Stimulated activated naive B cell treated with anti-CD40 and anti-IgM and Interleukin-4, amounts not matched to agents 10 μg/mL and 1 μg/mL and 100 μg/mL, for 72 hours (primary cell): ENCODE measurements at regions not wholly inside any gene's neighbourhood (a gene's known extent, or its start where the extent isn't known, plus 50 kb on each side); places are given as distances from the start of the nearest gene placed in this dataset.

Experiments
- ATAC-seq, 2 donors: fragments of 150-1000 bp; cut with Tn5 transposase; replicated peaks; 2 replicates each; pipeline ENCODE4 v1.10.0; 2021; ENCODE audit warnings: moderate library complexity in 1 of 2
- DNase-seq: peaks from one replicate; pipeline ENCODE4 v3.0.0; 2021
- H3K27ac Mint-ChIP-seq: one replicate; pipeline ENCODE4 v1.8.0; 2022; ENCODE audit warnings: mild to moderate bottlenecking, mixed read lengths
- H3K27me3 Mint-ChIP-seq, 2 donors: one replicate each; pipeline ENCODE4 v1.8.0; 2022; ENCODE audit warnings: mixed read lengths in 2 of 2
- H3K36me3 Mint-ChIP-seq, 2 donors: one replicate each; pipeline ENCODE4 v1.8.0; 2022; ENCODE audit warnings: mixed read lengths in 2 of 2, mild to moderate bottlenecking in 1 of 2
- H3K4me1 Mint-ChIP-seq, 2 donors: one replicate each; pipeline ENCODE4 v1.8.0; 2022; ENCODE audit warnings: mixed read lengths in 2 of 2, mild to moderate bottlenecking in 1 of 2
- H3K4me3 Mint-ChIP-seq, 2 donors: one replicate each; pipeline ENCODE4 v1.8.0; 2022; ENCODE audit warnings: mild to moderate bottlenecking in 2 of 2, mixed read lengths in 2 of 2, moderate library complexity in 1 of 2
- H3K9me3 Mint-ChIP-seq, 2 donors: one replicate each; pipeline ENCODE4 v1.8.0; 2022; ENCODE audit warnings: mixed read lengths in 2 of 2, mild to moderate bottlenecking in 1 of 2

DNA sequence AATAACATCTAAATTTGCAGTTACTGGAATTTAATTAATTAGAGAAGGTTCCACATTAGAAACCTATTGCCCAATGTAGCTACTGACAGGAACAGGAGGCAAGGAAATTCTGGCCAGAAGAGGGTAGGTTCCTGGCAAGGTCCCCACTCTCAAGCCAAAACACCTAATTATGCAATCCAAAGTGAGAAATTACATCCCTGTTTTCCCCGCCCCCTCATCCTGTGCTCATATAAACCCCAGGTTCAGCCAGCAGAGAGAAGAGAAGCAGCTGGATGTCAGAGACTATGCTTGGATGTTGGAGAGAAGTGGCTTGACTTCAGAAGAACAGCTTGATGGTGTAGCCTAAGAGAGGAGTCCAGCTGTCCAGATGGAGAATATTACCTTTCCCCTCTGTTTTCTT lies 951.3 kb upstream of the PRR20A start:
- DNase-seq (no peak), ATAC-seq (no peak)
- H3K27ac Mint-ChIP-seq, result no peak overlapping the region
- no peaks in the 10 kb centered on the region for H3K36me3 Mint-ChIP-seq
- no peak overlapping the region for H3K4me3 Mint-ChIP-seq
- no peaks in the 10 kb centered on the region for H3K4me1 Mint-ChIP-seq
- H3K27me3 Mint-ChIP-seq, result no peaks in the 10 kb centered on the region
- H3K9me3 Mint-ChIP-seq, result peaks cover 5% of the 10 kb centered on the region in 2 donors

DNA sequence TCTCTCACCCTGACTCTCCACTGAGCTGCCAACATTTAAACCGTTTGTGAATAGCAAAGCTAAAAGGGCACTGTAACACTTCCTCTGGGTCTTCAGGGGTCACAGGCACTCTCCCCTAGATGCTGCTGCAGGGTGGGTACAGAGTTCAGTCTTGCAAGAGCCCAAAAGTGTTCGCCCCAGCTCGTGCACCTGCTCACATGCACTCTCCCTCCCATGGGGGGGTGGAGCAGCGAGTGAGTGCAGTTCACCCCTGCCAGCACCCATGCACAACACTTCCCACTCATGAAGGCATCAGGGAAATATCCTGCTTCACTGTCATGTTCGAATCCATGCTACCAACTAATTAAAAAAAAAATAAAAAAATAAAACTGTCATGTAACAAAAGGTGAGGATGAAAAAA lies 950.7 kb upstream of the PRR20A start:
- no peak overlapping the region for H3K4me3 Mint-ChIP-seq
- DNase-seq (no peak), ATAC-seq (no peak)
- H3K27me3 Mint-ChIP-seq, result no peaks in the 10 kb centered on the region
- H3K9me3 Mint-ChIP-seq, result peaks cover 5% of the 10 kb centered on the region in 2 donors
- H3K4me1 Mint-ChIP-seq, result no peaks in the 10 kb centered on the region
- H3K36me3 Mint-ChIP-seq, result no peaks in the 10 kb centered on the region
- H3K27ac Mint-ChIP-seq, result no peak overlapping the region

DNA sequence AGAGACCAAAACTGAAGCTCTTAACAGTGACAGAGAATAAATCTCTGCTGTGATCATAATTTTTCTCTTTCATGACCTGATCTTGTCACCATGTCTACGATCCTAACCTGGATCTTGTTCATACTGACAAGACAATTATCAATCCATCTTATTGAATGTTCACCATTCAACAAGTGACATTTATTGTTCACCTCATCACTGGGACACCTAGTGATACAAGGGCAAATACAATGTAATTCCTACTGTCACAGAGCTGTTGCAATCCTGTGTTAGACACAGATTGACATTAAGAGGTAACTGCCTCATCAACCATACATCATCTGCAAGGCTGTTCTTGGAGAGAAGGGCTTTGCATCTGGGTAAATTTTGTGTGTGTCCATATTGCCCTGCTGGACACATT lies 942.4 kb upstream of the PRR20A start:
- H3K4me3 Mint-ChIP-seq, result no peak overlapping the region
- H3K36me3 Mint-ChIP-seq, result no peaks in the 10 kb centered on the region
- H3K27ac Mint-ChIP-seq, result no peak overlapping the region
- ATAC-seq, result no peak
- no peaks in the 10 kb centered on the region for H3K4me1 Mint-ChIP-seq
- H3K27me3 Mint-ChIP-seq, result no peaks in the 10 kb centered on the region
- H3K9me3 Mint-ChIP-seq, result peaks cover 4 to 5% of the 10 kb centered on the region in 2 donors
- DNase-seq, result no peak

- Mint-ChIP-seq H3K9me3 (peaks cover 0 to 6% of the 10 kb centered on the region in 2 donors), H3K27ac (no peak overlapping the region), H3K4me3 (no peak overlapping the region), H3K36me3 (no peaks in the 10 kb centered on the region), H3K27me3 (no peaks in the 10 kb centered on the region), H3K4me1 (no peaks in the 10 kb centered on the region)
- DNase-seq (no peak), ATAC-seq (no peak)
Observed at GRCh38 chr13:56201834-56202233, 938.9 kb upstream of the PRR20A start.

DNA sequence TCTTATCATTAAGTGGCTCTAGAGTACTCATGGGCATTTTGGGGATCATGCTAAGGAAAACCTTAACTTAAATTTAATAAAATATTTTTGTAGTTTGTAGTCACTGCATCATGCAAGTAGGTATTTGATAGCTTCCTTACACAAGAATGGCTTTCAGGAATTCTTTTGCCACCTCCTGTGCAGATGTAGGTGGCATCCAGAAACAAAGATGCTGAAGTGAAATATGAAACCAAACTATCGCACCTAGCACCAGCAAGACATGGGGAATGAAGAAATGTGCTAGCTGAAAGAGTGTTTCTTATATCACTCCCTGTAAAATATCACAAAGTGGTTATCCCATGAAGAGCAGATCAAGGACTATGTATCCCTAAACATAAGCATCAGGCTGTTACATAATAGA lies 924.5 kb upstream of the PRR20A start:
- DNase-seq, result no peak
- no peak overlapping the region for H3K4me3 Mint-ChIP-seq
- no peaks in the 10 kb centered on the region for H3K4me1 Mint-ChIP-seq
- no peak for ATAC-seq
- H3K9me3 Mint-ChIP-seq, result peaks cover 0 to 8% of the 10 kb centered on the region in 2 donors
- H3K27ac Mint-ChIP-seq, result no peak overlapping the region
- no peaks in the 10 kb centered on the region for H3K36me3 Mint-ChIP-seq
- no peaks in the 10 kb centered on the region for H3K27me3 Mint-ChIP-seq

DNA sequence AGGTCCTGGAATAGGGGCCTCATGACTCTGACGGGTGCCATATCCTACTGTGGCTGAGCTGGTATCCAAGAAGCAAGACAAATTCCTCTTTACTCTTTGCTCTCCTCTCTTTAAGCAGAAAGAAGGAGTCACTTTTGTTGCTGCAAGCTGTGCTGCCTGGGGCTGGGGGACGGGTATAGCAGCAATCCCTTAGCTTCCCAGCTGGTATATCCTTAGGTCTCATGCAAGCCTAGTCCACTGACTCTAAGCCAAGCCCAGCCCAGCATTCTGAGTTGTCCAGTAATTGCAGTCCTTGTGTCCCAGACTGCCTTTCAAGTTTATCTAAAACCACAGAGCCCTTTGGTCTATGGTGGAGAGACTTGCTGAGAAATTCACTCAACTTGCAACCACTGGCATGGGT lies 893.0 kb upstream of the PRR20A start:
- Mint-ChIP-seq H3K4me1 (no peaks in the 10 kb centered on the region), H3K27me3 (no peaks in the 10 kb centered on the region), H3K9me3 (peaks cover 11% of the 10 kb centered on the region in 2 donors), H3K4me3 (no peak overlapping the region), H3K27ac (no peak overlapping the region), H3K36me3 (no peaks in the 10 kb centered on the region)
- DNase-seq, result no peak
- ATAC-seq, result no peak

DNA sequence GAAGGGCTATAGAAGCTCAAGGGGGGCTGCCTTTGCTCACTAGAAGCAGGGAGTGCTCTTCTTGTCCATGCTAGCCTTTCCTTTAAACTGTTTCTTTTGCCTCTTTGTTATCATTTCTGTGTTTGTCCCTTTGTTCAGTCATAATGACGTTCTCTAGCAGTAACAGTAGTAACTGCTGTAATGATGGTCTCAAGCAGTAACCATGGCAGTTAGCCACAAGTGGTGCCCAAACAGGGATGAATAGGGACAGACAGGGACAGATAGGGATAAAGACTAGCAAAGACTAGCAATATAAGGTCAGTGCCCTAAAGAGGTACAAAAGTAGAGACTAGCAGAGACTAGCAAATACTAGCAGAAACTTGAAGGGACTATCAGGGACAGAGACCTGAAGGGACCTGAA lies 869.0 kb upstream of the PRR20A start:
- Mint-ChIP-seq H3K9me3 (peaks cover 4 to 7% of the 10 kb centered on the region in 2 donors), H3K4me1 (no peaks in the 10 kb centered on the region), H3K36me3 (no peaks in the 10 kb centered on the region), H3K27me3 (no peaks in the 10 kb centered on the region), H3K4me3 (no peak overlapping the region), H3K27ac (no peak overlapping the region)
- DNase-seq (no peak), ATAC-seq (no peak)

DNA sequence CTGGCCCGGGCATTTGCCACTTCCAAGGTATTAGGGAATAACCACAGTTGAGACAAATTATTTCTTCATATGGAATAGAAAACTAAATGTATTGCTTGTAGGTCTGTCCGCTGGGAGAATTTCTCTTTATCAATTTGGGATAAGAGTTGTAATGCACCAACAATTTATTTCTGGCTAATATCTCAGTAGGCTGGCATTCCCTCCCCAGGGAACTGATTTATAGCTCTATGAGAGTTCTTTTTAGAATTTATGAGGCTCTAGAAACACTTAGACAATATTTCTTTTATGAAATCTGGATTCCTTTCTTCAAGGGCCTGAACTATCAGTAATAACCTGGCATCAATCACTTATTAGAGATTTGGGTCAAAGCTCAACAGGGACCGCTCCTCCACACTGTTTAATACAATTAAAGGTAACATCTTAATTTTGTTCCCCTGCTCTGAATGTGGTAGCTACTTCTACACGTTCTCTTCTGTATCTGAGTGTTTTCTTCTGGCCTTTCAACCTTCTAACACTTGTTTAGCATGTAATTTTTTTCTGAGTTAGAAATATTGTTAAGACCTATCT lies 857.4 kb upstream of the PRR20A start:
- no peak overlapping the region for H3K4me3 Mint-ChIP-seq
- no peaks in the 10 kb centered on the region for H3K27me3 Mint-ChIP-seq
- peaks cover 13 to 19% of the 10 kb centered on the region in 2 donors for H3K9me3 Mint-ChIP-seq
- DNase-seq (no peak), ATAC-seq (no peak)
- H3K27ac Mint-ChIP-seq, result no peak overlapping the region
- H3K36me3 Mint-ChIP-seq, result no peaks in the 10 kb centered on the region
- no peaks in the 10 kb centered on the region for H3K4me1 Mint-ChIP-seq

GRCh38 chr13:56299650-56300049 lies 841.1 kb upstream of the PRR20A start:
- Mint-ChIP-seq H3K36me3 (no peaks in the 10 kb centered on the region), H3K27ac (no peak overlapping the region), H3K9me3 (peaks cover 0 to 4% of the 10 kb centered on the region in 2 donors), H3K27me3 (no peaks in the 10 kb centered on the region), H3K4me1 (no peaks in the 10 kb centered on the region), H3K4me3 (no peak overlapping the region)
- ATAC-seq (no peak), DNase-seq (no peak)

DNA sequence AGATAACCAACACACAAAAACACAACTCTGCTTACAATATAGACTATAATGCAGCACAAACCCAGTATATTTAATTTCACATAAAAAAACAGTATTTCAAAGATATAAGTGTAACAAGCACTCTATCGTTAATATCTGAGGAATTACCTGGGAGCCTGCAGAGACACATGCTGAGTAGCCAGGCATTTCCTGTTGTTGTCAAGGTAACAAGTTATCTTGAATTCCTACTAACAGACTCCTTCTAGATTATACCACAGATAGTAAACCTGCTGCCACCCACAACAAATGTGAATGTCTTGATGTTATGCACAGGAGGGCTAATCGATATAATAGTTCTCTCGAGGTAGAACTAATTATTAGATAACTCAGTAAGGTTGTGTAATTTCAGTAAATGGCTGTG lies 826.0 kb upstream of the PRR20A start:
- DNase-seq (no peak), ATAC-seq (no peak)
- H3K4me1 Mint-ChIP-seq, result no peaks in the 10 kb centered on the region
- H3K36me3 Mint-ChIP-seq, result no peaks in the 10 kb centered on the region
- H3K27me3 Mint-ChIP-seq, result no peaks in the 10 kb centered on the region
- no peak overlapping the region for H3K27ac Mint-ChIP-seq
- H3K4me3 Mint-ChIP-seq, result no peak overlapping the region
- peaks cover 0 to 4% of the 10 kb centered on the region in 2 donors for H3K9me3 Mint-ChIP-seq

GRCh38 chr13:56317841-56318240 lies 822.9 kb upstream of the PRR20A start:
- Mint-ChIP-seq H3K4me3 (no peak overlapping the region), H3K36me3 (no peaks in the 10 kb centered on the region), H3K4me1 (no peaks in the 10 kb centered on the region), H3K9me3 (peaks cover 0 to 8% of the 10 kb centered on the region in 2 donors), H3K27me3 (no peaks in the 10 kb centered on the region), H3K27ac (no peak overlapping the region)
- ATAC-seq, result no peak
- DNase-seq, result no peak

GRCh38 chr13:56332671-56333070 lies 808.0 kb upstream of the PRR20A start:
- no peaks in the 10 kb centered on the region for H3K4me1 Mint-ChIP-seq
- DNase-seq, result no peak

DNA sequence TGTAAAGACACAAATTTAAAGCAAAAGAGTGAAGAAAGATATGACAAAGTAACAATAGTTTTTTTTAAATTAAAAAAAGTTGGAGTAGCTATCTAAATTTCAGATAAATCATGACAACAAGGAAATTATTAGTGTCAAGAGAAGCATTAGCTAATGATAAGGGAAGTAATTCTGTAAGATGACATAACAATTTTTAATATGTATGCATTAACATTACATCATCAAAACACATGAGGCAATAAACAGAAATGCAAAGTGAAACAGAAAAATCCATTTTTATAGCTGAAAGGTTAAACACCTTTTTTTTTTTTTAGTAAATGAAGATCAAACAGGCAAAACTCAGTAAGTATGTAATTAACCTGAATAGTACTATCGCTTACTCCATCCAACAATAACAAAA lies 804.9 kb upstream of the PRR20A start:
- H3K9me3 Mint-ChIP-seq, result peaks cover 5 to 9% of the 10 kb centered on the region in 2 donors
- no peak for DNase-seq
- H3K27me3 Mint-ChIP-seq, result no peaks in the 10 kb centered on the region
- H3K27ac Mint-ChIP-seq, result no peak overlapping the region
- H3K4me3 Mint-ChIP-seq, result no peak overlapping the region
- ATAC-seq, result no peak
- H3K4me1 Mint-ChIP-seq, result no peaks in the 10 kb centered on the region
- no peaks in the 10 kb centered on the region for H3K36me3 Mint-ChIP-seq

More at GRCh38 chr13:56332671-56333070, 808.0 kb upstream of the PRR20A start:
- Mint-ChIP-seq H3K36me3 (no peaks in the 10 kb centered on the region), H3K9me3 (peaks cover 0 to 5% of the 10 kb centered on the region in 2 donors), H3K27ac (no peak overlapping the region), H3K27me3 (no peaks in the 10 kb centered on the region), H3K4me3 (no peak overlapping the region)
- ATAC-seq, result no peak

- H3K4me1 Mint-ChIP-seq, result no peaks in the 10 kb centered on the region
- no peaks in the 10 kb centered on the region for H3K27me3 Mint-ChIP-seq
- no peak for DNase-seq
- H3K27ac Mint-ChIP-seq, result no peak overlapping the region
- ATAC-seq, result no peak
- H3K4me3 Mint-ChIP-seq, result no peak overlapping the region
- H3K36me3 Mint-ChIP-seq, result no peaks in the 10 kb centered on the region
- H3K9me3 Mint-ChIP-seq, result peaks cover 7 to 24% of the 10 kb centered on the region in 2 donors
Observed at GRCh38 chr13:56338421-56338820, 802.3 kb upstream of the PRR20A start.

DNA sequence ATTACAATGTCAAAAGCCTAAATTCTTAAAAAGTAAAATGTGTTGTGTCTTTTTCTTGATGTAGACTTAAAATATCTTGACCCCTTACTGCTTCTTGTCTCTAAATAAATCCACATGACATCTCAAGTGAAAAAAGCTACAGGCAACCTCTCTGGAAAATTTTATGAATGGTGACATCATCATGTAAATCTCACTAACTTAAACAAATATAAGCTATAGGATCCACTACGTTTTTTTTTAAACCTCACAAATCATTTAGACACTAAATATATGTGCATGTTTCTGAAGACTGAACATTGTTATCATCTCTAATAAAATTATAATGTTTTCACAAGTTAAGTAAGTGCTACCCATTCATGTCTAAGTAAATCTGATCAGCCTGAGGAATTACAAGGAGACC lies 793.7 kb upstream of the PRR20A start:
- Mint-ChIP-seq H3K4me1 (no peaks in the 10 kb centered on the region), H3K36me3 (no peaks in the 10 kb centered on the region), H3K27me3 (no peaks in the 10 kb centered on the region), H3K9me3 (peaks cover 7 to 9% of the 10 kb centered on the region in 2 donors), H3K4me3 (no peak overlapping the region), H3K27ac (no peak overlapping the region)
- DNase-seq, result no peak
- no peak for ATAC-seq

- Mint-ChIP-seq H3K27me3 (no peaks in the 10 kb centered on the region), H3K4me3 (no peak overlapping the region), H3K27ac (no peak overlapping the region), H3K4me1 (no peaks in the 10 kb centered on the region), H3K9me3 (peaks cover 0 to 1% of the 10 kb centered on the region in 2 donors), H3K36me3 (no peaks in the 10 kb centered on the region)
- no peak for DNase-seq
- no peak for ATAC-seq
Observed at GRCh38 chr13:56349866-56350265, 790.9 kb upstream of the PRR20A start.
